Endothelial cell (in vitro differentiated cells): ENCODE measurements at regions not wholly inside any gene's neighbourhood (a gene's known extent, or its start where the extent isn't known, plus 50 kb on each side); places are given as distances from the start of the nearest gene placed in this dataset.
"Not testable (repeated sequence)": the region's sequence is repeated elsewhere in the genome, so short reads cannot be mapped to it uniquely, and the experiment has no call there.

Experiments used
- DNase-seq: peaks from one replicate; pipeline ENCODE4 v3.0.0; 2021; ENCODE audit warnings: low spot score
- H3K27ac Mint-ChIP-seq: one replicate; pipeline ENCODE4 v1.8.0; 2021; ENCODE audit warnings: mixed read lengths, inconsistent platforms; ENCODE audit not compliant: unreplicated experiment
- H3K27me3 Mint-ChIP-seq: one replicate; pipeline ENCODE4 v1.8.0; 2021; ENCODE audit warnings: mild to moderate bottlenecking, moderate library complexity, mixed read lengths, inconsistent platforms; ENCODE audit not compliant: unreplicated experiment
- H3K36me3 Mint-ChIP-seq: one replicate; pipeline ENCODE4 v1.8.0; 2021; ENCODE audit warnings: mild to moderate bottlenecking, low read depth, mixed read lengths, inconsistent platforms; ENCODE audit not compliant: unreplicated experiment
- H3K4me1 Mint-ChIP-seq: one replicate; pipeline ENCODE4 v1.8.0; 2021; ENCODE audit warnings: mild to moderate bottlenecking, mixed read lengths, inconsistent platforms; ENCODE audit not compliant: unreplicated experiment
- H3K4me3 Mint-ChIP-seq: one replicate; pipeline ENCODE4 v1.8.0; 2021; ENCODE audit warnings: mild to moderate bottlenecking, mixed read lengths, inconsistent platforms; ENCODE audit not compliant: unreplicated experiment
- H3K9me3 Mint-ChIP-seq: one replicate; pipeline ENCODE4 v1.8.0; 2021; ENCODE audit warnings: mixed read lengths, inconsistent platforms; ENCODE audit not compliant: unreplicated experiment
- CTCF ChIP-seq: fragments of 200-600 bp; sonication (generic); IDR thresholded peaks from one replicate; pipeline ENCODE4 v1.5.0; 2021; ENCODE audit warnings: antibody characterized with exemption; ENCODE audit not compliant: unreplicated experiment

- DNase-seq: no peak
- Mint-ChIP-seq H3K27ac (no peak overlapping the region), H3K36me3 (no peaks in the 10 kb centered on the region), H3K27me3 (peaks cover 2% of the 10 kb centered on the region), H3K4me3 (no peak overlapping the region), H3K9me3 (no peaks in the 10 kb centered on the region), H3K4me1 (no peaks in the 10 kb centered on the region)
- TF ChIP-seq CTCF: no peak
These were observed 55.7 kb upstream of the ABCD2 start for GRCh38 chr12:39675263-39675662.

- Mint-ChIP-seq H3K36me3 (no peaks in the 10 kb centered on the region), H3K27me3 (peaks cover 1% of the 10 kb centered on the region), H3K4me3 (no peak overlapping the region), H3K27ac (no peak overlapping the region), H3K4me1 (no peaks in the 10 kb centered on the region), H3K9me3 (no peaks in the 10 kb centered on the region)
- TF ChIP-seq CTCF: no peak
- DNase-seq: no peak
These were observed 53.4 kb upstream of the ABCD2 start for GRCh38 chr12:39672976-39673375.

- DNase-seq: no peak
- Mint-ChIP-seq H3K4me1 (no peaks in the 10 kb centered on the region), H3K27ac (no peak overlapping the region), H3K36me3 (no peaks in the 10 kb centered on the region), H3K9me3 (no peaks in the 10 kb centered on the region), H3K27me3 (peaks cover 1% of the 10 kb centered on the region), H3K4me3 (no peak overlapping the region)
- TF ChIP-seq CTCF: no peak
These were observed 52.6 kb upstream of the ABCD2 start for GRCh38 chr12:39671898-39672875.

GRCh38 chr12:39669539-39669938, 49.9 kb upstream of the ABCD2 start:
- H3K27me3 Mint-ChIP-seq: not testable (repeated sequence)

More at GRCh38 chr12:39669539-39669938, 49.9 kb upstream of the ABCD2 start:
- H3K4me3 Mint-ChIP-seq, DNase-seq, H3K36me3 Mint-ChIP-seq, H3K4me1 Mint-ChIP-seq, H3K27ac Mint-ChIP-seq, H3K9me3 Mint-ChIP-seq: not testable (repeated sequence)
